B cell (primary cell): ENCODE measurements at regions not wholly inside any gene's neighbourhood (a gene's known extent, or its start where the extent isn't known, plus 50 kb on each side); places are given as distances from the start of the nearest gene placed in this dataset.

Experiments used
- EZH2 ChIP-seq: IDR thresholded peaks from 2 replicates; pipeline ENCODE4 v1.6.1; 2012; ENCODE audit warnings: borderline replicate concordance, low read depth, mild to moderate bottlenecking, moderate library complexity, low read length; ENCODE audit not compliant: insufficient read depth, poor library complexity, severe bottlenecking
- TF ChIP-seq, protein P1 (sequence below): fragments of 200-600 bp; IDR thresholded peaks from one replicate; pipeline ENCODE4 v1.8.0; 2022; ENCODE audit warnings: antibody characterized with exemption, mild to moderate bottlenecking

DNA sequence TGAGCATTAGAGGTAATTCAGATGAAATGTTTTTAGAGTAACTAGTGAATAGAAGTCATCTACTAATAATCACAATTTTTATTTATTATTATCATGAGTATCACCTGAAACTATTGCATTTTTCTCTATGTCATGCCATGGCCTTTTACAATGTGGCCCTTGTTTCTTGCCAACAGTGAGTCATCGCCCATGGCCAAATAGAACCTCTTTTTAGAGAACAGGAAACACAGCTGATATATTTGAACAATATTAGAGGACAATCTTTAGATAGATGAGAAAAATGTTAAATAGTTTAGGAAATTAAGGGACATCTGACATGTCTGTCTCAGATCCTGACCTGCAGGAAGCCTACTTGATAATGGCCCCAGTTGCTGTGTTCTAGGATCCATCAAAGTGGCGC is 1584.4 kb upstream of the GOT2 start:
- TF ChIP-seq, protein P1, sequence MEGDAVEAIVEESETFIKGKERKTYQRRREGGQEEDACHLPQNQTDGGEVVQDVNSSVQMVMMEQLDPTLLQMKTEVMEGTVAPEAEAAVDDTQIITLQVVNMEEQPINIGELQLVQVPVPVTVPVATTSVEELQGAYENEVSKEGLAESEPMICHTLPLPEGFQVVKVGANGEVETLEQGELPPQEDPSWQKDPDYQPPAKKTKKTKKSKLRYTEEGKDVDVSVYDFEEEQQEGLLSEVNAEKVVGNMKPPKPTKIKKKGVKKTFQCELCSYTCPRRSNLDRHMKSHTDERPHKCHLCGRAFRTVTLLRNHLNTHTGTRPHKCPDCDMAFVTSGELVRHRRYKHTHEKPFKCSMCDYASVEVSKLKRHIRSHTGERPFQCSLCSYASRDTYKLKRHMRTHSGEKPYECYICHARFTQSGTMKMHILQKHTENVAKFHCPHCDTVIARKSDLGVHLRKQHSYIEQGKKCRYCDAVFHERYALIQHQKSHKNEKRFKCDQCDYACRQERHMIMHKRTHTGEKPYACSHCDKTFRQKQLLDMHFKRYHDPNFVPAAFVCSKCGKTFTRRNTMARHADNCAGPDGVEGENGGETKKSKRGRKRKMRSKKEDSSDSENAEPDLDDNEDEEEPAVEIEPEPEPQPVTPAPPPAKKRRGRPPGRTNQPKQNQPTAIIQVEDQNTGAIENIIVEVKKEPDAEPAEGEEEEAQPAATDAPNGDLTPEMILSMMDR: no peak
- no peak for TF ChIP-seq EZH2
